A549 (cell line): ENCODE measurements at regions not wholly inside any gene's neighbourhood (a gene's known extent, or its start where the extent isn't known, plus 50 kb on each side); places are given as distances from the start of the nearest gene placed in this dataset.

Experiments used
- ATAC-seq, 2 experiments: fragments of 200-7000 bp in 1 of 2; fragments of >200 bp in 1 of 2; cut with Nextera tagmentation in 1 of 2; cut with Tn5 transposase in 1 of 2; 3 replicates each; pipeline versions ENCODE4 v1.8.0 to v1.9.1; 2018 to 2020; ENCODE audit warnings: mild to moderate bottlenecking in 1 of 2, moderate library complexity in 1 of 2
- CTCF ChIA-PET: fragments of 300-600 bp; sonication (Branson Sonifier 250); formaldehyde crosslinking; extraction: SDS; loops from one replicate; lab custom pipeline; 2021; ENCODE audit warnings: antibody characterized with exemption, inconsistent platforms; lab: Yijun Ruan, JAX
- POLR2A ChIA-PET: fragments of 350-600 bp; formaldehyde crosslinking; extraction: SDS; loops from one replicate; lab custom pipeline; 2021; ENCODE audit warnings: antibody characterized with exemption, inconsistent platforms; lab: Yijun Ruan, JAX
- DNase-seq, 2 experiments: peaks; one replicate each; pipeline versions ENCODE4 v3.0.0 to v3.0.0-alpha.2; 2011 to 2016; ENCODE audit warnings: low read depth in 1 of 2, low spot score in 1 of 2
- FAIRE-seq: peaks from 2 replicates; lab custom pipeline; 2011; peaks lifted over from hg19 to GRCh38; lab: Jason Lieb, UNC
- H3K27ac ChIP-seq, 2 experiments: fragments of >200 bp; sonication (Bioruptor Twin); formaldehyde crosslinking; 3 replicates each; pipeline ENCODE4 v1.5.1; 2016 to 2017
- H3K4me1 ChIP-seq: fragments of >200 bp; sonication (Bioruptor Twin); formaldehyde crosslinking; 3 replicates; pipeline ENCODE4 v1.6.1; 2016
- H3K4me2 ChIP-seq: fragments of >200 bp; sonication (Bioruptor Twin); formaldehyde crosslinking; 3 replicates; pipeline ENCODE4 v1.6.1; 2016
- H3K4me3 ChIP-seq: fragments of >200 bp; sonication (Bioruptor Twin); formaldehyde crosslinking; 3 replicates; pipeline ENCODE4 v1.5.1; 2016
- H3K9me3 ChIP-seq: fragments of >200 bp; sonication (Bioruptor Twin); formaldehyde crosslinking; 3 replicates; pipeline ENCODE4 v1.6.1; 2016
- BCL3 ChIP-seq: fragments of >200 bp; sonication (Bioruptor Twin); formaldehyde crosslinking; IDR thresholded peaks from 3 replicates; pipeline ENCODE4 v1.6.1; 2016
- EHMT2 ChIP-seq: fragments of 200-600 bp; sonication (generic); IDR thresholded peaks from 2 replicates; pipeline ENCODE4 v1.6.1; 2016; ENCODE audit warnings: antibody characterized with exemption, low read depth, mild to moderate bottlenecking, moderate library complexity
- ELK1 ChIP-seq: fragments of 150-350 bp; IDR thresholded peaks from 2 replicates; pipeline ENCODE4 v1.6.1; 2014; ENCODE audit warnings: low read depth, mild to moderate bottlenecking, low read length
- ESRRA ChIP-seq: fragments of 150-350 bp; IDR thresholded peaks from 2 replicates; pipeline ENCODE4 v1.6.1; 2014; ENCODE audit warnings: mild to moderate bottlenecking, low read length, borderline replicate concordance
- FOSB ChIP-seq: fragments of 250-450 bp; sonication (Bioruptor Pico); IDR thresholded peaks from 2 replicates; pipeline ENCODE4 v1.5.0; 2020; ENCODE audit warnings: mild to moderate bottlenecking, moderate library complexity
- HMGXB4 ChIP-seq: fragments of 250-450 bp; sonication (Bioruptor Pico); IDR thresholded peaks from 2 replicates; pipeline ENCODE4 v1.5.0; 2021; ENCODE audit warnings: mild to moderate bottlenecking, moderate library complexity, borderline replicate concordance
- HOXB5 ChIP-seq: fragments of 250-450 bp; sonication (Bioruptor Pico); IDR thresholded peaks from 2 replicates; pipeline ENCODE4 v1.5.0; 2020; ENCODE audit warnings: mild to moderate bottlenecking, moderate library complexity
- MAZ ChIP-seq: fragments of 150-350 bp; IDR thresholded peaks from 2 replicates; pipeline ENCODE4 v1.6.1; 2014; ENCODE audit warnings: antibody characterized with exemption, low read depth, low read length, borderline replicate concordance
- NFE2L2 ChIP-seq: fragments of 150-350 bp; conservative IDR thresholded peaks from 2 replicates; pipeline ENCODE4 v1.6.1; 2014; ENCODE audit warnings: low read length
- NPAS2 ChIP-seq: fragments of 250-450 bp; sonication (Bioruptor Pico); IDR thresholded peaks from 2 replicates; pipeline ENCODE4 v1.8.0; 2022; ENCODE audit warnings: mild to moderate bottlenecking, moderate library complexity, borderline replicate concordance
- PHF8 ChIP-seq: fragments of 200-600 bp; sonication (generic); IDR thresholded peaks from 2 replicates; pipeline ENCODE4 v1.6.1; 2016; ENCODE audit warnings: low read depth, mild to moderate bottlenecking, antibody characterized with exemption, moderate library complexity, borderline replicate concordance
- POLR2A ChIP-seq: IDR thresholded peaks from 2 replicates; pipeline ENCODE4 v1.6.1; 2012; ENCODE audit warnings: mild to moderate bottlenecking, low read length
- RAD21 ChIP-seq, 2 experiments: fragments of >200 bp in 1 of 2; sonication (Bioruptor Twin) in 1 of 2; formaldehyde crosslinking in 1 of 2; IDR thresholded peaks in 1 of 2; conservative IDR thresholded peaks in 1 of 2; 2 replicates in 1 of 2; 3 replicates in 1 of 2; pipeline ENCODE4 v1.6.1; 2012 to 2018; ENCODE audit warnings: inconsistent platforms in 1 of 2
- RNF2 ChIP-seq: fragments of 200-600 bp; sonication (generic); IDR thresholded peaks from 2 replicates; pipeline ENCODE4 v1.6.1; 2016; ENCODE audit warnings: low read depth, mild to moderate bottlenecking, antibody characterized with exemption, moderate library complexity, borderline replicate concordance
- SREBF2 ChIP-seq: fragments of 450-650 bp; IDR thresholded peaks from 2 replicates; pipeline ENCODE4 v1.6.1; 2014; ENCODE audit warnings: mild to moderate bottlenecking, moderate library complexity
- TFCP2L1 ChIP-seq: fragments of 250-450 bp; sonication (Bioruptor Pico); IDR thresholded peaks from 2 replicates; pipeline ENCODE4 v1.5.0; 2021; ENCODE audit warnings: mild to moderate bottlenecking
- ZFP36 ChIP-seq: fragments of 450-650 bp; IDR thresholded peaks from 2 replicates; pipeline ENCODE4 v1.6.1; 2014; ENCODE audit warnings: borderline replicate concordance; ENCODE audit not compliant: partially characterized antibody
- ZNF302 ChIP-seq: fragments of 250-450 bp; sonication (Bioruptor Pico); IDR thresholded peaks from 2 replicates; pipeline ENCODE4 v1.9.0; 2021; ENCODE audit warnings: inconsistent platforms, mild to moderate bottlenecking, moderate library complexity
- ZSCAN20 ChIP-seq: fragments of 250-450 bp; sonication (Bioruptor Pico); IDR thresholded peaks from 2 replicates; pipeline ENCODE4 v1.8.0; 2022; ENCODE audit warnings: mild to moderate bottlenecking, moderate library complexity
- WGBS: methylation state at CpG from one replicate; pipeline ENCODE4 v1.1.6; 2017; ENCODE audit errors: missing lambda C conversion rate; 5-methylcytosine and 5-hydroxymethylcytosine counted together

- 53% methylated on average over 3 of the region's 5 CpGs for WGBS
- no peak overlapping the region for H3K4me2 ChIP-seq
- ATAC-seq (no peak), FAIRE-seq (no peak), DNase-seq (peak in 1 of 2 experiments; percentile 54)
- H3K27ac ChIP-seq: no peak overlapping the region
- no peaks in the 10 kb centered on the region for H3K4me1 ChIP-seq
- CTCF ChIA-PET: no interaction called here
- TF ChIP-seq MAZ (no peak), HMGXB4 (CRISPR knock-in tag) (no peak), HOXB5 (no peak), ESRRA (no peak), TFCP2L1 (CRISPR knock-in tag) (no peak), RAD21 (conservative IDR thresholded peaks at IDR 0.05 in 1 of 2, IDR thresholded peaks at IDR 0.05 in 1 of 2) (peak in 1 of 2 experiments; percentile 19; a peak in 2 of 5 replicates), NPAS2 (CRISPR knock-in tag) (no peak), ELK1 (no peak), NFE2L2 (no peak)
- peaks cover 5% of the 10 kb centered on the region; the same call in 1 of the 3 replicates for H3K9me3 ChIP-seq
- no peak overlapping the region for H3K4me3 ChIP-seq
- POLR2A ChIA-PET: no interaction called here
Observed at GRCh38 chr22:48663297-48663696, 1164.4 kb downstream of the BRD1 start.

- DNase-seq: no peak
- Histone ChIP-seq H3K4me1 (no peaks in the 10 kb centered on the region), H3K27ac (no peak overlapping the region), H3K4me2 (no peak overlapping the region), H3K4me3 (no peak overlapping the region), H3K9me3 (peaks cover 5% of the 10 kb centered on the region; the same call in 1 of the 3 replicates)
- TF ChIP-seq ZNF302 (CRISPR knock-in tag) (no peak), TFCP2L1 (CRISPR knock-in tag) (no peak), ZSCAN20 (no peak), SREBF2 (no peak), HMGXB4 (CRISPR knock-in tag) (no peak), EHMT2 (no peak), NPAS2 (CRISPR knock-in tag) (no peak), ZFP36 (no peak), BCL3 (no peak), FOSB (CRISPR knock-in tag) (no peak), RNF2 (no peak), HOXB5 (no peak), PHF8 (no peak), POLR2A (no peak)
- ATAC-seq: no peak
- WGBS: 82% methylated on average over 9 of the region's 20 CpGs
- CTCF ChIA-PET: no interaction called here
- POLR2A ChIA-PET: no interaction called here
- no peak for FAIRE-seq
Observed at GRCh38 chr22:48662476-48663135, 1165.1 kb downstream of the BRD1 start.
